ENCODE measurements at regions not wholly inside any gene's neighbourhood (a gene's known extent, or its start where the extent isn't known, plus 50 kb on each side); places are given as distances from the start of the nearest gene placed in this dataset.

DNA sequence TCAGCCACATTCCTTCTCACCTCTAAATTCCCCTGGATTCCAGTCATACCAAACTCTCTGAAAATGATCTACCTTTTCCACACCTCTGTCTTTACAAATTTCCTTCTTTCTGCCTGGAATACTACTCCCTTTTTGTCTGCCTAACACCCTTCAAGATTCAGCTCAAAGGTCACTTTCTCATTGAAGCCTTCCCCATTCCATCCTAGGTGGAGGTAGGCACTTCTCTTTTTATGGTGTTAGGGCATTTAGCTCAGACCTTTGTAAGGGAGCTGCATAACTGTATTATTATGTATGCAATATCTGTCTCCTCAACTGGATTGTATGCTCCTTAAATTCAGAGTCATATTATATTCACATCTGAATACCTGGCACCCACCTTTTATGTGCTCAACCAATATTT is 137.7 kb downstream of the RCHY1 start:
- TF ChIP-seq POLR2AphosphoS5 (IDR thresholded peaks at IDR 0.05; ENCODE audit: low read depth, low read length): no peak
- no peak for TF ChIP-seq TAF1 (IDR thresholded peaks at IDR 0.05; ENCODE audit: borderline replicate concordance, insufficient read depth, low read length)
- TF ChIP-seq, protein P1, sequence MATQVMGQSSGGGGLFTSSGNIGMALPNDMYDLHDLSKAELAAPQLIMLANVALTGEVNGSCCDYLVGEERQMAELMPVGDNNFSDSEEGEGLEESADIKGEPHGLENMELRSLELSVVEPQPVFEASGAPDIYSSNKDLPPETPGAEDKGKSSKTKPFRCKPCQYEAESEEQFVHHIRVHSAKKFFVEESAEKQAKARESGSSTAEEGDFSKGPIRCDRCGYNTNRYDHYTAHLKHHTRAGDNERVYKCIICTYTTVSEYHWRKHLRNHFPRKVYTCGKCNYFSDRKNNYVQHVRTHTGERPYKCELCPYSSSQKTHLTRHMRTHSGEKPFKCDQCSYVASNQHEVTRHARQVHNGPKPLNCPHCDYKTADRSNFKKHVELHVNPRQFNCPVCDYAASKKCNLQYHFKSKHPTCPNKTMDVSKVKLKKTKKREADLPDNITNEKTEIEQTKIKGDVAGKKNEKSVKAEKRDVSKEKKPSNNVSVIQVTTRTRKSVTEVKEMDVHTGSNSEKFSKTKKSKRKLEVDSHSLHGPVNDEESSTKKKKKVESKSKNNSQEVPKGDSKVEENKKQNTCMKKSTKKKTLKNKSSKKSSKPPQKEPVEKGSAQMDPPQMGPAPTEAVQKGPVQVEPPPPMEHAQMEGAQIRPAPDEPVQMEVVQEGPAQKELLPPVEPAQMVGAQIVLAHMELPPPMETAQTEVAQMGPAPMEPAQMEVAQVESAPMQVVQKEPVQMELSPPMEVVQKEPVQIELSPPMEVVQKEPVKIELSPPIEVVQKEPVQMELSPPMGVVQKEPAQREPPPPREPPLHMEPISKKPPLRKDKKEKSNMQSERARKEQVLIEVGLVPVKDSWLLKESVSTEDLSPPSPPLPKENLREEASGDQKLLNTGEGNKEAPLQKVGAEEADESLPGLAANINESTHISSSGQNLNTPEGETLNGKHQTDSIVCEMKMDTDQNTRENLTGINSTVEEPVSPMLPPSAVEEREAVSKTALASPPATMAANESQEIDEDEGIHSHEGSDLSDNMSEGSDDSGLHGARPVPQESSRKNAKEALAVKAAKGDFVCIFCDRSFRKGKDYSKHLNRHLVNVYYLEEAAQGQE (IDR thresholded peaks at IDR 0.05; ENCODE audit: insufficient read depth in 1 of 2, low read depth in 2 of 2, low read length in 2 of 2): no peak
- TF ChIP-seq SIN3A (IDR thresholded peaks at IDR 0.05; ENCODE audit: borderline replicate concordance, insufficient read depth, low read length): no peak
- no peak for TF ChIP-seq FOXP2 (optimal IDR thresholded peaks at IDR 0.05; ENCODE audit: borderline replicate concordance, extremely low read depth, extremely low read length, insufficient read depth)

Measured in PFSK-1 (cell line).